Osteoblast (primary cell): ENCODE measurements at regions not wholly inside any gene's neighbourhood (a gene's known extent, or its start where the extent isn't known, plus 50 kb on each side); places are given as distances from the start of the nearest gene placed in this dataset.

Experiments used
- DNase-seq: peaks from one replicate; pipeline ENCODE4 v3.0.0; 2011; ENCODE audit warnings: low spot score, mixed read lengths; ENCODE audit not compliant: insufficient read length; ENCODE audit errors: missing footprints
- H2AFZ ChIP-seq: 2 replicates; pipeline ENCODE4 v1.6.0; 2011; ENCODE audit warnings: mild to moderate bottlenecking, low read length
- H3K27ac ChIP-seq: 2 replicates; pipeline ENCODE4 v1.5.1; 2011; ENCODE audit warnings: mild to moderate bottlenecking, low read depth, low read length, moderate library complexity
- H3K27me3 ChIP-seq: 2 replicates; pipeline ENCODE4 v1.6.0; 2012; ENCODE audit warnings: mild to moderate bottlenecking, control low read depth, inconsistent platforms, low read length, moderate library complexity; ENCODE audit not compliant: insufficient read depth
- H3K36me3 ChIP-seq: 2 replicates; pipeline ENCODE4 v1.5.1; 2011; ENCODE audit warnings: mild to moderate bottlenecking, low read length, control low read depth, moderate library complexity; ENCODE audit not compliant: insufficient read depth
- H3K4me1 ChIP-seq: 2 replicates; pipeline ENCODE4 v1.5.1; 2011; ENCODE audit warnings: mild to moderate bottlenecking, low read length, control low read depth, moderate library complexity; ENCODE audit not compliant: insufficient read depth
- H3K4me2 ChIP-seq: 2 replicates; pipeline ENCODE4 v1.6.0; 2011; ENCODE audit warnings: mild to moderate bottlenecking, low read length; ENCODE audit not compliant: insufficient read depth
- H3K4me3 ChIP-seq: fragments of 200-600 bp; sonication (generic); 3 replicates; pipeline ENCODE4 v1.5.1; 2012; ENCODE audit warnings: mild to moderate bottlenecking, low read length, inconsistent platforms; ENCODE audit not compliant: insufficient read depth
- H3K79me2 ChIP-seq: 2 replicates; pipeline ENCODE4 v1.6.0; 2012; ENCODE audit warnings: mild to moderate bottlenecking, low read length, control low read depth, inconsistent platforms; ENCODE audit not compliant: insufficient read depth
- H3K9me3 ChIP-seq: 2 replicates; pipeline ENCODE4 v1.5.1; 2011; ENCODE audit warnings: low read depth, low read length, control low read depth
- H4K20me1 ChIP-seq: 2 replicates; pipeline ENCODE4 v1.6.0; 2012; ENCODE audit warnings: mild to moderate bottlenecking, low read length, control low read depth; ENCODE audit not compliant: insufficient read depth
- CTCF ChIP-seq: IDR thresholded peaks from 2 replicates; pipeline ENCODE4 v1.5.1; 2011; ENCODE audit warnings: mild to moderate bottlenecking, low read depth, low read length, moderate library complexity; ENCODE audit errors: extremely low read depth

GRCh38 chr16:79756571-79756970, 156.0 kb upstream of the MAF start:
- Histone ChIP-seq H3K4me2 (no peak overlapping the region), H3K27ac (no peak overlapping the region), H2AFZ (no peak overlapping the region), H3K27me3 (no peaks in the 10 kb centered on the region), H3K79me2 (no peaks in the 10 kb centered on the region), H3K36me3 (no peaks in the 10 kb centered on the region), H3K9me3 (no peaks in the 10 kb centered on the region), H3K4me3 (no peak overlapping the region), H4K20me1 (no peaks in the 10 kb centered on the region), H3K4me1 (peaks cover 11% of the 10 kb centered on the region)
- no peak for TF ChIP-seq CTCF
- no peak for DNase-seq

GRCh38 chr16:79754501-79754900, 154.0 kb upstream of the MAF start:
- Histone ChIP-seq H3K4me1 (peaks cover 13% of the 10 kb centered on the region), H3K79me2 (no peaks in the 10 kb centered on the region), H4K20me1 (no peaks in the 10 kb centered on the region), H3K9me3 (peaks cover 3% of the 10 kb centered on the region), H2AFZ (no peak overlapping the region), H3K27me3 (peaks cover 2% of the 10 kb centered on the region), H3K4me3 (no peak overlapping the region), H3K27ac (no peak overlapping the region), H3K4me2 (no peak overlapping the region), H3K36me3 (no peaks in the 10 kb centered on the region)
- no peak for DNase-seq
- no peak for TF ChIP-seq CTCF

GRCh38 chr16:79754081-79754480, 153.5 kb upstream of the MAF start:
- Histone ChIP-seq H3K9me3 (peaks cover 3% of the 10 kb centered on the region), H3K4me1 (peaks cover 13% of the 10 kb centered on the region), H3K27me3 (peaks cover 2% of the 10 kb centered on the region), H4K20me1 (no peaks in the 10 kb centered on the region), H2AFZ (no peak overlapping the region), H3K27ac (no peak overlapping the region), H3K4me3 (no peak overlapping the region), H3K36me3 (no peaks in the 10 kb centered on the region), H3K79me2 (no peaks in the 10 kb centered on the region), H3K4me2 (no peak overlapping the region)
- no peak for TF ChIP-seq CTCF
- DNase-seq, result no peak

- H3K4me2 ChIP-seq, result no peak overlapping the region
Observed at GRCh38 chr16:79753286-79753685, 152.7 kb upstream of the MAF start.

More at GRCh38 chr16:79753286-79753685, 152.7 kb upstream of the MAF start:
- Histone ChIP-seq H3K9me3 (peaks cover 3% of the 10 kb centered on the region), H2AFZ (no peak overlapping the region), H3K36me3 (no peaks in the 10 kb centered on the region), H3K27ac (no peak overlapping the region), H3K4me1 (peaks cover 13% of the 10 kb centered on the region), H4K20me1 (no peaks in the 10 kb centered on the region), H3K4me3 (no peak overlapping the region), H3K27me3 (peaks cover 2% of the 10 kb centered on the region), H3K79me2 (no peaks in the 10 kb centered on the region)
- no peak for TF ChIP-seq CTCF
- no peak for DNase-seq
